Stimulated activated naive B cell treated with anti-CD40 and anti-IgM and Interleukin-4, amounts not matched to agents 10 μg/mL and 1 μg/mL and 100 μg/mL, for 72 hours (primary cell): ENCODE measurements at regions not wholly inside any gene's neighbourhood (a gene's known extent, or its start where the extent isn't known, plus 50 kb on each side); places are given as distances from the start of the nearest gene placed in this dataset.

Experiments used
- ATAC-seq, 2 donors: fragments of 150-1000 bp; cut with Tn5 transposase; replicated peaks; 2 replicates each; pipeline ENCODE4 v1.10.0; 2021; ENCODE audit warnings: moderate library complexity in 1 of 2
- DNase-seq: peaks from one replicate; pipeline ENCODE4 v3.0.0; 2021
- H3K27ac Mint-ChIP-seq: one replicate; pipeline ENCODE4 v1.8.0; 2022; ENCODE audit warnings: mild to moderate bottlenecking, mixed read lengths
- H3K27me3 Mint-ChIP-seq, 2 donors: one replicate each; pipeline ENCODE4 v1.8.0; 2022; ENCODE audit warnings: mixed read lengths in 2 of 2
- H3K36me3 Mint-ChIP-seq, 2 donors: one replicate each; pipeline ENCODE4 v1.8.0; 2022; ENCODE audit warnings: mixed read lengths in 2 of 2, mild to moderate bottlenecking in 1 of 2
- H3K4me1 Mint-ChIP-seq, 2 donors: one replicate each; pipeline ENCODE4 v1.8.0; 2022; ENCODE audit warnings: mixed read lengths in 2 of 2, mild to moderate bottlenecking in 1 of 2
- H3K4me3 Mint-ChIP-seq, 2 donors: one replicate each; pipeline ENCODE4 v1.8.0; 2022; ENCODE audit warnings: mild to moderate bottlenecking in 2 of 2, mixed read lengths in 2 of 2, moderate library complexity in 1 of 2
- H3K9me3 Mint-ChIP-seq, 2 donors: one replicate each; pipeline ENCODE4 v1.8.0; 2022; ENCODE audit warnings: mixed read lengths in 2 of 2, mild to moderate bottlenecking in 1 of 2

- ATAC-seq: no peak
- Mint-ChIP-seq H3K4me1 (no peaks in the 10 kb centered on the region), H3K36me3 (peaks cover 0 to 3% of the 10 kb centered on the region in 2 donors), H3K4me3 (no peak overlapping the region), H3K27me3 (peaks cover 0 to 5% of the 10 kb centered on the region in 2 donors), H3K9me3 (peaks cover 15 to 22% of the 10 kb centered on the region in 2 donors), H3K27ac (no peak overlapping the region)
- DNase-seq: no peak
Observed at GRCh38 chr2:236811062-236811656, 241.5 kb downstream of the ACKR3 start.

- Mint-ChIP-seq H3K4me1 (no peaks in the 10 kb centered on the region), H3K9me3 (peaks cover 8 to 12% of the 10 kb centered on the region in 2 donors), H3K36me3 (no peaks in the 10 kb centered on the region), H3K27me3 (peaks cover 0 to 8% of the 10 kb centered on the region in 2 donors), H3K4me3 (no peak overlapping the region), H3K27ac (no peak overlapping the region)
- no peak for ATAC-seq
- DNase-seq: no peak
Observed at GRCh38 chr2:236813766-236814165, 244.1 kb downstream of the ACKR3 start.

GRCh38 chr2:236814593-236814992, 245.0 kb downstream of the ACKR3 start:
- no peaks in the 10 kb centered on the region for H3K4me1 Mint-ChIP-seq
- no peak overlapping the region for H3K4me3 Mint-ChIP-seq
- no peaks in the 10 kb centered on the region for H3K36me3 Mint-ChIP-seq
- no peak for DNase-seq
- peaks cover 6 to 8% of the 10 kb centered on the region in 2 donors for H3K27me3 Mint-ChIP-seq
- H3K27ac Mint-ChIP-seq: no peak overlapping the region
- ATAC-seq: no peak
- H3K9me3 Mint-ChIP-seq: peaks cover 6 to 11% of the 10 kb centered on the region in 2 donors

- Mint-ChIP-seq H3K36me3 (no peaks in the 10 kb centered on the region), H3K4me1 (no peaks in the 10 kb centered on the region), H3K27me3 (peaks cover 6 to 8% of the 10 kb centered on the region in 2 donors), H3K27ac (no peak overlapping the region), H3K9me3 (peaks cover 3 to 4% of the 10 kb centered on the region in 2 donors), H3K4me3 (no peak overlapping the region)
- ATAC-seq (no peak), DNase-seq (no peak)
Observed at GRCh38 chr2:236815746-236816145, 246.1 kb downstream of the ACKR3 start.

GRCh38 chr2:236816197-236817170, 246.9 kb downstream of the ACKR3 start:
- Mint-ChIP-seq H3K4me3 (no peak overlapping the region), H3K4me1 (no peaks in the 10 kb centered on the region), H3K27ac (no peak overlapping the region), H3K27me3 (peaks cover 6 to 8% of the 10 kb centered on the region in 2 donors), H3K36me3 (no peaks in the 10 kb centered on the region), H3K9me3 (peaks cover 2 to 8% of the 10 kb centered on the region in 2 donors)
- DNase-seq: no peak
- no peak for ATAC-seq

GRCh38 chr2:236818281-236819045, 248.8 kb downstream of the ACKR3 start:
- Mint-ChIP-seq H3K27ac (no peak overlapping the region), H3K4me1 (no peaks in the 10 kb centered on the region), H3K4me3 (no peak overlapping the region), H3K36me3 (no peaks in the 10 kb centered on the region), H3K9me3 (peaks cover 4 to 11% of the 10 kb centered on the region in 2 donors), H3K27me3 (peaks cover 3 to 6% of the 10 kb centered on the region in 2 donors)
- no peak for DNase-seq
- ATAC-seq: no peak

GRCh38 chr2:236819275-236820002, 249.8 kb downstream of the ACKR3 start:
- Mint-ChIP-seq H3K9me3 (peaks cover 4 to 11% of the 10 kb centered on the region in 2 donors), H3K4me1 (no peaks in the 10 kb centered on the region), H3K4me3 (no peak overlapping the region), H3K27me3 (peaks cover 3 to 6% of the 10 kb centered on the region in 2 donors), H3K27ac (no peak overlapping the region), H3K36me3 (no peaks in the 10 kb centered on the region)
- DNase-seq (no peak), ATAC-seq (no peak)

- DNase-seq: no peak
- Mint-ChIP-seq H3K4me1 (no peaks in the 10 kb centered on the region), H3K4me3 (no peak overlapping the region), H3K27me3 (peaks cover 3 to 6% of the 10 kb centered on the region in 2 donors), H3K9me3 (peaks cover 4 to 11% of the 10 kb centered on the region in 2 donors), H3K36me3 (no peaks in the 10 kb centered on the region), H3K27ac (no peak overlapping the region)
- no peak for ATAC-seq
Observed at GRCh38 chr2:236820763-236821344, 251.2 kb downstream of the ACKR3 start.

- no peak for DNase-seq
- Mint-ChIP-seq H3K27ac (no peak overlapping the region), H3K27me3 (peaks cover 0 to 6% of the 10 kb centered on the region in 2 donors)
Observed at GRCh38 chr2:236823041-236823629, 253.5 kb downstream of the ACKR3 start.

GRCh38 chr2:236823963-236824362, 254.3 kb downstream of the ACKR3 start:
- no peaks in the 10 kb centered on the region for H3K36me3 Mint-ChIP-seq
- peaks cover 4 to 11% of the 10 kb centered on the region in 2 donors for H3K9me3 Mint-ChIP-seq
- H3K4me1 Mint-ChIP-seq: no peaks in the 10 kb centered on the region
- no peak overlapping the region for H3K4me3 Mint-ChIP-seq
- ATAC-seq (no peak), DNase-seq (no peak)
- no peak overlapping the region for H3K27ac Mint-ChIP-seq
- H3K27me3 Mint-ChIP-seq: peaks cover 0 to 4% of the 10 kb centered on the region in 2 donors

More at GRCh38 chr2:236823041-236823629, 253.5 kb downstream of the ACKR3 start:
- ATAC-seq: no peak
- H3K9me3 Mint-ChIP-seq: peaks cover 4 to 11% of the 10 kb centered on the region in 2 donors
- no peak overlapping the region for H3K4me3 Mint-ChIP-seq
- H3K4me1 Mint-ChIP-seq: no peaks in the 10 kb centered on the region
- H3K36me3 Mint-ChIP-seq: no peaks in the 10 kb centered on the region

GRCh38 chr2:236824836-236825235, 255.2 kb downstream of the ACKR3 start:
- Mint-ChIP-seq H3K4me3 (no peak overlapping the region), H3K36me3 (no peaks in the 10 kb centered on the region), H3K27ac (no peak overlapping the region), H3K4me1 (no peaks in the 10 kb centered on the region), H3K9me3 (peaks cover 4 to 11% of the 10 kb centered on the region in 2 donors), H3K27me3 (no peaks in the 10 kb centered on the region)
- DNase-seq (no peak), ATAC-seq (no peak)

- H3K4me3 Mint-ChIP-seq: no peak overlapping the region
- H3K27ac Mint-ChIP-seq: no peak overlapping the region
- no peaks in the 10 kb centered on the region for H3K36me3 Mint-ChIP-seq
- H3K27me3 Mint-ChIP-seq: peaks cover 0 to 2% of the 10 kb centered on the region in 2 donors
- ATAC-seq (no peak), DNase-seq (no peak)
- no peaks in the 10 kb centered on the region for H3K4me1 Mint-ChIP-seq
- peaks cover 4 to 9% of the 10 kb centered on the region in 2 donors for H3K9me3 Mint-ChIP-seq
Observed at GRCh38 chr2:236825989-236826510, 256.4 kb downstream of the ACKR3 start.

- Mint-ChIP-seq H3K4me1 (no peaks in the 10 kb centered on the region), H3K27me3 (peaks cover 0 to 8% of the 10 kb centered on the region in 2 donors), H3K9me3 (peaks cover 4 to 5% of the 10 kb centered on the region in 2 donors), H3K36me3 (no peaks in the 10 kb centered on the region), H3K4me3 (no peak overlapping the region), H3K27ac (no peak overlapping the region)
- DNase-seq (no peak), ATAC-seq (no peak)
Observed at GRCh38 chr2:236826606-236827156, 257.1 kb downstream of the ACKR3 start.
